Immature natural killer cell (primary cell): ENCODE measurements at regions not wholly inside any gene's neighbourhood (a gene's known extent, or its start where the extent isn't known, plus 50 kb on each side); places are given as distances from the start of the nearest gene placed in this dataset.
"Not testable (repeated sequence)": the region's sequence is repeated elsewhere in the genome, so short reads cannot be mapped to it uniquely, and the experiment has no call there.

Source experiments
- DNase-seq, 3 donors: peaks; one replicate each; pipeline ENCODE4 v3.0.0; 2022; ENCODE audit warnings: mixed read lengths in 1 of 3
- H3K27ac Mint-ChIP-seq, 6 donors: one replicate each; pipeline ENCODE4 v1.8.0; 2020; ENCODE audit warnings: mixed read lengths in 6 of 6, mild to moderate bottlenecking in 5 of 6, inconsistent platforms in 4 of 6, moderate library complexity in 3 of 6
- H3K27me3 Mint-ChIP-seq, 3 donors: one replicate each; pipeline ENCODE4 v1.8.0; 2020 to 2021; ENCODE audit warnings: low read depth in 3 of 3, mild to moderate bottlenecking in 3 of 3, mixed read lengths in 3 of 3, moderate library complexity in 3 of 3, inconsistent platforms in 1 of 3
- H3K36me3 Mint-ChIP-seq, 3 donors: one replicate each; pipeline ENCODE4 v1.8.0; 2020; ENCODE audit warnings: mixed read lengths in 3 of 3, inconsistent platforms in 2 of 3, mild to moderate bottlenecking in 2 of 3
- H3K4me1 Mint-ChIP-seq, 2 donors: one replicate each; pipeline ENCODE4 v1.8.0; 2020; ENCODE audit warnings: inconsistent platforms in 2 of 2, mild to moderate bottlenecking in 2 of 2, mixed read lengths in 2 of 2, moderate library complexity in 1 of 2
- H3K4me3 Mint-ChIP-seq, 5 donors: one replicate each; pipeline ENCODE4 v1.8.0; 2020; ENCODE audit warnings: mild to moderate bottlenecking in 5 of 5, mixed read lengths in 5 of 5, inconsistent platforms in 3 of 5, moderate library complexity in 3 of 5
- H3K9me3 Mint-ChIP-seq, 6 donors: one replicate each; pipeline ENCODE4 v1.8.0; 2020; ENCODE audit warnings: mild to moderate bottlenecking in 6 of 6, mixed read lengths in 6 of 6, inconsistent platforms in 4 of 6, moderate library complexity in 3 of 6

DNA sequence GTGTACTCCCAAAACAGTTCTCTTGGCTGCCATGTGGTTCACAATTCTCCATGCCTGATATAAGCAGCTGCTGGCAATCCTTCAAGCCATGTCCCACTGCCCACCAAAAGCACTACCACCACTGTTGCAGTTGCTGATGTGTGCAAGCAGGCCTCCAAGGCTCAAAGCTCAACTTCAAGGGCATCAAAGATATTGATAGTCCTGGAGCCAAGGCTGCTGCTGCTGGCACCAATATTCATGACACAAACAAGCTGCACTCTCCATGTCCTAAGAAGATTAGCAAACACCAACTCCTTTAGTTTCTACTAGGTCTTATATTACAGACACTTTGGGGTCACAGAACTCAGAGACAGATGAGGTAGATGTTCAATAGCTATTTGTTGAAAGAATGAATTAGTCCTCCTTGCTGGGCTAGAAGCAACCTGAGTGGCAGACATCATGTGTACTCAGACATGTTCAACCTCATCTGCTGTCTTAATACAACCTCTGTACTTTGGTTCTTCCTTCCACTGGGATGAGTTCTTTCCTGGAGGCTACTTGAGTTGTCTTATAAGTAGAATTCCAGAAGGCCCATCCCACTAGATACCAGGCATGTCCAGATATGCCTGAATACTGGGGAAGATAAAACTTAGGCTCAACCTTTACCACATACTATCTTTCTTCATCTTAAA, 104.5 kb upstream of the UGP2 start:
- Mint-ChIP-seq H3K9me3 (no peaks in the 10 kb centered on the region), H3K36me3 (no peaks in the 10 kb centered on the region), H3K27me3 (peaks cover 0 to 2% (median 1%) of the 10 kb centered on the region in 3 donors), H3K4me3 (no peak overlapping the region), H3K4me1 (no peaks in the 10 kb centered on the region), H3K27ac (no peak overlapping the region)
- DNase-seq, result no peak

DNA sequence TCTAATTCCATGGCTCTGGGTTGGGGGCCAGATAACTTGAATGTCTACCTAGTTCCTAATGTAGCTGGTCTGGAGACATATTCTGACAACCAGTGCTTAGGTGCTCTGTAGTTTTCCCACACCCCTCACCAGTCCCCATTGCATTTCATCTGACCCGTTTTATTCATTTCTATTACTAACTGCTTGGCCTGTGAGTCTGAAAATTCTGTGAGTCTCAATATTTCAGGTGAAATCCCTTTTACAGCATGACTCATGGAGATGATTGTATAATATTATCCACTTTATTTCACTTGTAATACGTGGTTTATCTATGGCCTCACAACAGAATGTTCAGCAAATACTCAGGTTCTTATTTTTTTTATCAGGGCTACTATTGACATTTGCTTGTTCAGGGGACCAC, 103.7 kb upstream of the UGP2 start:
- Mint-ChIP-seq H3K9me3 (no peaks in the 10 kb centered on the region), H3K4me1 (no peaks in the 10 kb centered on the region), H3K27ac (no peak overlapping the region), H3K36me3 (no peaks in the 10 kb centered on the region), H3K4me3 (no peak overlapping the region), H3K27me3 (peaks cover 0 to 2% (median 1%) of the 10 kb centered on the region in 3 donors)
- DNase-seq, result no peak

DNA sequence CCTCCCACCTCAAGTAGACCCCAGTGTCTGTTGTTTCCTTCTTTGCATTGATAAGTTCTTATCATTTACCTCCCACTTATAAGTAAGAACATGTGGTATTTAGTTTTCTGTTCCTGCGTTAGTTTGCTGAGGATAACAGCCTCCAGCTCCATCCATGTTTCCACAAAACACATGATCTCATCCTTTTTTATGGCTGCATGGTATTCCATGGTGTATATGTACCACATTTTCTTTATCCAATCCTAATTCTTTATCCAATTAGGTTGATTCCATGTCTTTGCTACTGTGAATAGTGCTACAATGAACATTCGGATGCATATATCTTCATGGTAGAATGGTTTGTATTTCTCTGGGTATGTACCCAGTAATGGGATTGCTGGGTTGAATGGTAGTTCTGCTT, 102.5 kb upstream of the UGP2 start:
- not testable (repeated sequence) for H3K27ac Mint-ChIP-seq

DNA sequence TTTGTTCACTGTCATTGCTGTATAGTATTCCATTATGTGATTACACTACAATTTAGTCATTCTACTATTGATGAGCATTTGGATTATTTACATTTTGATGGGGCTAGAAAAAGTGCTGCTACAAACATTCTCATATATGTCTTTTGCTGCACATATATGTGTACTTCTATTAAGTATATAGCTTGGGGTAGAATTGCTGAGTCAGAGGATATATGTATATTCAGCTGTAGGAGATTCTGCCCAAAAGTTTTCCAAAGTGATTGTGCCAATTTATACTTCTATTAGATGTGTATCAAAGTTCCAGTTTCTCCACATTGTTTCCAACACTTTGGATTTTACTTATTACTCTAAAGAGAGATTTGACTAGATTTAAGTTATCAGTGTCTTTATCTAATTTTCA, 101.7 kb upstream of the UGP2 start:
- peaks cover 0 to 5% (median 2%) of the 10 kb centered on the region in 3 donors for H3K27me3 Mint-ChIP-seq
- H3K4me1 Mint-ChIP-seq, result no peaks in the 10 kb centered on the region
- no peak overlapping the region for H3K27ac Mint-ChIP-seq
- H3K9me3 Mint-ChIP-seq, result no peaks in the 10 kb centered on the region
- DNase-seq, result no peak
- no peak overlapping the region for H3K4me3 Mint-ChIP-seq
- H3K36me3 Mint-ChIP-seq, result no peaks in the 10 kb centered on the region

More for the DNA sequence above, 102.5 kb upstream of the UGP2 start:
- DNase-seq, H3K9me3 Mint-ChIP-seq, H3K27me3 Mint-ChIP-seq, H3K4me1 Mint-ChIP-seq, H3K4me3 Mint-ChIP-seq, H3K36me3 Mint-ChIP-seq: not testable (repeated sequence)

DNA sequence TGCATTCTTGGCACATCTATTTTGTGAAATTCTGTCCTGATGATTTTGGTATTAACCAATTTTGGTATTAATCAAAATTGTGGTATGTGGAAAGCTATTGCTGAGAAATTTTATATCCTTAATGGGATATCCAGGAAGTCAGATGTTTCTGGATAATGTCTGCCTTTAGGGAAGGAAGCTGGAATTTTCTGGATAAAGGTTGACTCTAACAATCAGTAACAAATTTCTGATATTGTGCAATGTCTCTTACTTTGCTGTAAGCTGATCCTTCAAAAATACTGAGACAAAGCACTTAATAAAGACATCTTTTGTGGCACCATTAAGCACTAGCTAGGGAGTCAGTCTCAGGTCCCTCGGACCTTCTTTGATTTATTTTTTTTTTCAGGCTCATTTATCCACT, 100.8 kb upstream of the UGP2 start:
- no peak for DNase-seq
- H3K4me1 Mint-ChIP-seq, result no peaks in the 10 kb centered on the region
- no peaks in the 10 kb centered on the region for H3K9me3 Mint-ChIP-seq
- no peaks in the 10 kb centered on the region for H3K36me3 Mint-ChIP-seq
- peaks cover 4 to 7% (median 5%) of the 10 kb centered on the region in 3 donors for H3K27me3 Mint-ChIP-seq
- no peak overlapping the region for H3K4me3 Mint-ChIP-seq
- no peak overlapping the region for H3K27ac Mint-ChIP-seq

DNA sequence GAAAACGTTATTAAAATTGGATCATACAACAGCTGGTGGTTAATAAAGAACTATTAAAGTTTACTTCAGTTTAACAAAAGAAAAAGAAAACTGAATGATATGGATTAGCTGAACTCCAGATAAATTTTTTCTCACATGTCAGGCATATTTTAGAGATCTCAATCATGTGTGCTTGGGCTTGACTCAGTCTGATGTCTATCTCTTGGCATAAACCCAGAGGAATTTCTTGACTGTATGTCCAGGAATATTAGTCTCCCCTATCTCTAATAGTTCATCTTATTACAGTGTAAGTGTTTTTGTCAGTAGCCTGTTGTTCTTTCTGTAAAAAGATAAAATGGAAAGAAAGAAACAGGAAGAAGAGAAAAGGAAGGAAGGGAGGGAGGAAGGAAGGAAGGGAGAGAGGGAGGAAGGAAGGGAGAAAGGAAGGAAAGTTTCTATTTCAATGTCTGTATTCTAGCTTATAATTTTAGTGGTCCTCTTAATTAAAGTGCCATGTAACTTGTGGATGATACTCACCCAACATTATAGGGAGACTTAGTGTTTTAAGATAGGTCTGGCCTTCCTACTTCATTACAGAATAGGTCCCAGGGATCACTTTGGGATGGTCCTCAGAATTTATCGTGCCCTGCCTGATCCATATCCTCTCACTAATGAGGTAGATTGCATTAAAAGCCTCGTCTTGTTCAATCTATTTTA, 99.7 kb upstream of the UGP2 start:
- Mint-ChIP-seq H3K27me3 (peaks cover 4 to 7% (median 5%) of the 10 kb centered on the region in 3 donors), H3K27ac (no peak overlapping the region), H3K9me3 (peaks cover 0 to 8% (median 6%) of the 10 kb centered on the region in 6 donors), H3K36me3 (peaks cover 0 to 4% (median 0%) of the 10 kb centered on the region in 3 donors), H3K4me3 (no peak overlapping the region), H3K4me1 (no peaks in the 10 kb centered on the region)
- no peak for DNase-seq

DNA sequence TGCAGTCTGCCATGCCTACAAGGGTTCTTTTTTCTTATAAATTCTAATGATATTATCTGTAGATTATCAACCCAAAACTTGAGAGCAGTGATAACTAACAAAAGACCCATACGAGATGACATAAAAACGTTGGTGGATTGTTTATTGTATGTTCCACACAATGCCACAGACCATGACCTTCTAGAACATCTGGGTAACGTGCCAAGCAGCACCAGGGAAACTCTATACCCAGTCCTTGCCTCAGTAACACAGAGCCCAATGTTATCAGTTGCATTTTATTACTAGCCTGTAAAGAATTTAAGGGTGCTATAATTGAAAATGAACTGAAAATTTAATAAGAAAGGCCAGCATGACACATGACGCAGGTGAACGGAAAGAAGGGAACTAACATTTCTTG, 99.1 kb upstream of the UGP2 start:
- DNase-seq, result no peak
- no peak overlapping the region for H3K27ac Mint-ChIP-seq
- H3K36me3 Mint-ChIP-seq, result peaks cover 0 to 7% (median 0%) of the 10 kb centered on the region in 3 donors
- H3K9me3 Mint-ChIP-seq, result peaks cover 2 to 14% (median 10%) of the 10 kb centered on the region in 6 donors
- peaks cover 4 to 8% (median 7%) of the 10 kb centered on the region in 3 donors for H3K27me3 Mint-ChIP-seq
- no peak overlapping the region for H3K4me3 Mint-ChIP-seq
- no peaks in the 10 kb centered on the region for H3K4me1 Mint-ChIP-seq

DNA sequence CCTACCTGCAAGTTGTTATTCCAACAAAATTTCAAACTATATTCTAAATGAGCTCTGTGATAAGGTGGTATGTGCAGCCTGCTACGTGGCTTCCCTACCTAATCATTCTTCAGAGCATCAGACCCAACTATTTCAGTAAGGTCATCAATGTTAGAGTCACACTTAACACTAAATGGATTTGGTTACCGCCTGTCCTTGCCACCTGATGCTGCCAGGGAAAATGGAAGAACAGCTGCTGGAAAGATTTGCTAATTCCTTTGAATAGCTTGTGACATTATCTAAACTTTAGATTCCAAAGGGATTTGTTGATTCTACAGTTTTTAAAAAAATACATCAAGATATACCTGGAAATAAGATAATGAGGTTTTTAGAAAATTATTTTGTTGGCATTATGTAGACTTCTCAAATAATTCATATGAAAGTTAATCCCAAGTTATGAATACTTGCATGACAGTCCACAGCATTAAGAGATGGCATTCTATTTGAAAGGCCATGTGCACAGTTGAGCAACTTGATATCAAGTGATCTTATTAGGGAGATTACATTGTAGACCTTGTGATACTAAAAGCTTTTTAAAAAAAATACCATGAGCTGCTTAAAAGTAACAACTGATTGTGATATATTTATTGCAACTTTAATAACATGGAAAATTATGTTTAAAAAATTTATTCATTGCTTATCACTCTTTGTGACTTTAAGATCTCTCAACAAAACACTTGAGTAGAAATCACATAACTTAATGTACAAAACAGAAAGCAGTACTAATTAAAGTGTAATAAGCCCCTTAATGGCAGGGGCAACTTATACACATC, 98.3 kb upstream of the UGP2 start:
- Mint-ChIP-seq H3K4me3 (no peak overlapping the region), H3K9me3 (peaks cover 2 to 15% (median 10%) of the 10 kb centered on the region in 6 donors)
- no peak for DNase-seq

DNA sequence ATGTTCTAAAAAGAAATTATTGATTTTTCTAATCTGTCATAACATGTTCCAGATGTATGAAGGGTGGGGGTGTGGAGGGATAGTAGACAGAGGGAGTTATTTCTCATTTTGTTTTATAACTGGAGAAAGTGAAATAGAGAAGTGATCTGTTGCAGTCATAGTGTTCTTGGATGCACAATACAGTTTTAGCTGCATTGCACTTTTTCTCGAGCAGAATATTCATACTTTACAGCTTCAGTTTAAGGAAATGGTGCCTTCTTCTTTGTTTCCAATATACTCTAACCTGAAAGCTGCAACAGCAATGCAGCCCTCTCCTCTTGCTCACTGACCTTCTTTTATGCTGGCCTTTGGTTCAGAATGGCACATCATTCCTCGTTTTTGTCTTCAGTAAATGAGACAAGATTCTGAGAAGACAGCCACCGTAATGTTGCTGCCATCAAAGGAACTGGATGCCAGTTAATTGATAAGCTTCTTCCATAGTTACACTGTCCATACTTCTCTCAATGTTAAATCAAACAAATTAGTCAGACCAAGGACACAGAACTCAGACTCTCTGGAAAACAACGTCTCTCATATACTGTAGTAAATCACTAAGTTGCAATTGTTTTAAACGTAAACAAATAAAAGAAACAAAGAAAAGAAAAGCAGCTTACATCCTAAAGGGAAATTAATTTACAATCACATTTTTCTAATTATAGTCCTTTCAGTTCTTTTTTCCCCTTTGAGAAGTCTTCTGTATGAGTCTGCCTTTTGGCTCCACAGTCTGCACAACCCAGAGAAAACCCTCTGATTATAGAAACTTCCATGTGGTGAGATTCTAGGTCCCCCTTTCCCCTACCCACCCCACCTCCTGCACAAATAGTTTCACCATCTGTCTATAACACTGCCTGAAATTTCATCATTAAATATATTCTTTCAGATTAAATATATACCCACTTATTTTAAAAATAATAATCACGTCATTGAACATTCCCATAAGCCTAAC, 97.4 kb upstream of the UGP2 start:
- Mint-ChIP-seq H3K4me3 (no peak overlapping the region), H3K4me1 (no peaks in the 10 kb centered on the region), H3K27me3 (peaks cover 6 to 12% (median 11%) of the 10 kb centered on the region in 3 donors), H3K9me3 (peaks cover 7 to 15% (median 10%) of the 10 kb centered on the region in 6 donors), H3K27ac (no peak overlapping the region), H3K36me3 (peaks cover 0 to 7% (median 0%) of the 10 kb centered on the region in 3 donors)
- DNase-seq, result no peak

More for the DNA sequence above, 98.3 kb upstream of the UGP2 start:
- Mint-ChIP-seq H3K27ac (no peak overlapping the region), H3K36me3 (peaks cover 0 to 7% (median 0%) of the 10 kb centered on the region in 3 donors), H3K4me1 (no peaks in the 10 kb centered on the region), H3K27me3 (peaks cover 4 to 9% (median 5%) of the 10 kb centered on the region in 3 donors)

DNA sequence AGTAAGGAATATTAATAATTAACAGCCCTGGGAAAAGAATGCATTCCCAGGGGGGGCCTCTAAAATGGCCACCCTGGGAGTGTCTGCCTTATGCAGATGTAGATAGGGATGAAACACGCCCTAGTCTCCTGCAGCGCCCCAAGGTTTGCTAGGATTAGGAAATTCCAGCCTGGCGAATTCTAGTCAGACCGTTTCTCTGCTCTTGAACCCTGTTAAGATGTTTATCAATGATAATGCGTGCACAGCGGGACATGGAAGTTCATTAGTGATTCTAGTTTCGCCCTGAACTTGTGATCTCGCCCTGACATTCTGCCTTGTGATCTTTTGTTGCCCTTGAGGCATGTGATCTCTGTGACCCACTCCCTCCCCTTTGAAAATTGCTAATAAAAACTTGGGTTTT, 95.1 kb upstream of the UGP2 start:
- H3K36me3 Mint-ChIP-seq, DNase-seq, H3K27ac Mint-ChIP-seq, H3K4me3 Mint-ChIP-seq: not testable (repeated sequence)
- peaks cover 7 to 12% (median 11%) of the 10 kb centered on the region in 3 donors for H3K27me3 Mint-ChIP-seq
- H3K4me1 Mint-ChIP-seq, result peaks cover 6 to 15% of the 10 kb centered on the region in 2 donors
- H3K9me3 Mint-ChIP-seq, result peaks cover 7 to 15% (median 10%) of the 10 kb centered on the region in 6 donors

DNA sequence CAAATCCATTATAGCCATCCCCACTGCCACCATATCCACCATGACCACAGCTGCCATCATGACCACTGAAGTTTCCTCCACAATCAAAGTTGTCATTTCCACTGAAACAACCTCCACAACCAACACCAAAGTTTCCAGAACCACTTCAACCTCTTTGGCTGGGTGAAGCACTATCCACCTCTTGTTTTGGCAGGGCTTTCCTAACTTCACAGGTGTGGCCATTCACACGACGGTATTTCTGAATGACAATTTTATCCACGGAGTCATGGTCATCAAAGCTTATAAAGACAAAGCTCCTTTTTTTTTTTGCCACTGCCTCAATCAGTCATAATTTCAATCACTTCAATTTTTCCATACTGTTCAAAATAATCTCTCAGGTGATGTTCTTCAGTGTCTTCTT, 89.8 kb upstream of the UGP2 start:
- Mint-ChIP-seq H3K27me3 (peaks cover 4 to 8% (median 8%) of the 10 kb centered on the region in 3 donors), H3K9me3 (peaks cover 4 to 9% (median 8%) of the 10 kb centered on the region in 6 donors), H3K27ac (peak overlapping the region in 1 of 6 donors; percentile 43), H3K4me3 (peak overlapping the region in 1 of 5 donors; percentile 39), H3K4me1 (peaks cover 11 to 24% of the 10 kb centered on the region in 2 donors), H3K36me3 (peaks cover 0 to 5% (median 0%) of the 10 kb centered on the region in 3 donors)
- no peak for DNase-seq

DNA sequence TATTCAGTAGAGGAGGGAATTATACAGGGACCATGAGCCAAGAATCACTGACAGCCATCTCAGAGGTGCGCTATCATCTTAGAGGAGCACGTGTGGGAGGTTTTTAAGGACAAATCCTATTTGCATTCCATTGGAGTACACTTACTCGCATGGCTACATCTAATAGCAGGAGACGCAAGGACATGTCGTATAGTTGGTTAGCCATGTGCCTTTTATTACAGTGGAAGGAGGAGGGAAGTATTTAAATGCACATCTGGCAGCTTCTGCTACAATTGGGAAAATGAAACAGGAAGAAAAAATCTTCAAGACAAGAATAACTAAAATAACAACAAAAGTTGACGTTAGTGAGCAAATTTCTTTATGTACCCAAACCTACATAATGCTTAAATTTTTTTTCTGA, 86.5 kb upstream of the UGP2 start:
- H3K27ac Mint-ChIP-seq, result no peak overlapping the region
- no peak overlapping the region for H3K4me3 Mint-ChIP-seq
- peaks cover 14 to 28% of the 10 kb centered on the region in 2 donors for H3K4me1 Mint-ChIP-seq
- H3K36me3 Mint-ChIP-seq, result no peaks in the 10 kb centered on the region
- H3K27me3 Mint-ChIP-seq, result peaks cover 0 to 5% (median 0%) of the 10 kb centered on the region in 3 donors
- no peak for DNase-seq
- H3K9me3 Mint-ChIP-seq, result no peaks in the 10 kb centered on the region

DNA sequence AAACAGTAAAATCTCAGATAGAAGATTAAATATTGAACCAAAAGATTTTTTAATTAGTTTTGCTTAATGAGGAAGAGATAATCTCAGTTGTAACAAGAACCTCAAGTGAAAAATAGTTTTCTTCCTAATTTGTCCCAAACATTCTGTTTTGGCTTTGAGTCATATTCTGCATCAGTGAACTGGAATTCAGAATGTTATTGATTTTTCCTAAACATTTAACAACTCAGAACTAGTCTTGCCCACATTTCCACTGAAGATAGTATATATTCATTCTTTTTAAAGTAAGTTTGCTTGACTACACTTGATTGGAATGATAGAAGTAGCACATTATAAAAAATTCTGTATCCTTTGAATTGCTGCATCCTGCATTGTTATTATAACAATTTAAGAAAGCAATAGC, 85.7 kb upstream of the UGP2 start:
- Mint-ChIP-seq H3K36me3 (no peaks in the 10 kb centered on the region), H3K27ac (no peak overlapping the region), H3K4me1 (peaks cover 9 to 21% of the 10 kb centered on the region in 2 donors), H3K9me3 (no peaks in the 10 kb centered on the region), H3K4me3 (no peak overlapping the region), H3K27me3 (peaks cover 0 to 7% (median 0%) of the 10 kb centered on the region in 3 donors)
- no peak for DNase-seq
